ENCODE measurements at regions not wholly inside any gene's neighbourhood (a gene's known extent, or its start where the extent isn't known, plus 50 kb on each side); places are given as distances from the start of the nearest gene placed in this dataset.

DNA sequence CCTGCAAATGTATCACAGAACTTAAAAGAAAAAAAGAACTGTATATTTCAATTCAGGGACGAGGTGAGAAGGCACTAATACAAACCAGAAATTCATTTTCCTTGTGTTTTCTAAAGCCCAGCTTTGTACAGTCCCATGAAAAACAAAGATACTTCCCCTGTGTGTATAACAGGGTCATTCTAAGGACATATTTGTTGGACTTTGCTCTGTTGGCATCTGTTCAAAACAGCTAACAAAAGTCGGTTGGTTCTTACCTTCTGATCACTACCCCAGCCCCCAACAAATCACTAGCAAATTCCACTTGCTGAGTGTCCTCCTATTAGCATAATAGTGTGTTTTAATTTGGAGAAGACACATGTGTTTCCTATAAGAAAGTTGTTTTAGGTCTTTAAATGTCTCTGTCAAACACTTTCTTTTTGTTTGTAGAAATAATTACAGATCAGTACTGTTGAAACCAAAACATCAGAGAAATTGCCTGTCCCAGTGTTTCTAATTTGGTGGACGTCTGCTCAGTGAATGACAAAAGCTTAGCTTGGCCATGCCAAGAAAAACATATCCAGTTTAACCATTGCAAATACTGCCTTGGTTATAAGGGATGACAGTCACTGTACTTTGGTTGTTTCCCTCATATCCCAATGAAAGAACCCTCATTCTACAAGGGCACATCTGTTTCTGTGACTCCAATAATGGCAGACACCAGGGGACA lies 480.5 kb downstream of the EBF1 start:
- no peak for DNase-seq (ENCODE audit: low read depth)
- TF ChIP-seq, protein P1, sequence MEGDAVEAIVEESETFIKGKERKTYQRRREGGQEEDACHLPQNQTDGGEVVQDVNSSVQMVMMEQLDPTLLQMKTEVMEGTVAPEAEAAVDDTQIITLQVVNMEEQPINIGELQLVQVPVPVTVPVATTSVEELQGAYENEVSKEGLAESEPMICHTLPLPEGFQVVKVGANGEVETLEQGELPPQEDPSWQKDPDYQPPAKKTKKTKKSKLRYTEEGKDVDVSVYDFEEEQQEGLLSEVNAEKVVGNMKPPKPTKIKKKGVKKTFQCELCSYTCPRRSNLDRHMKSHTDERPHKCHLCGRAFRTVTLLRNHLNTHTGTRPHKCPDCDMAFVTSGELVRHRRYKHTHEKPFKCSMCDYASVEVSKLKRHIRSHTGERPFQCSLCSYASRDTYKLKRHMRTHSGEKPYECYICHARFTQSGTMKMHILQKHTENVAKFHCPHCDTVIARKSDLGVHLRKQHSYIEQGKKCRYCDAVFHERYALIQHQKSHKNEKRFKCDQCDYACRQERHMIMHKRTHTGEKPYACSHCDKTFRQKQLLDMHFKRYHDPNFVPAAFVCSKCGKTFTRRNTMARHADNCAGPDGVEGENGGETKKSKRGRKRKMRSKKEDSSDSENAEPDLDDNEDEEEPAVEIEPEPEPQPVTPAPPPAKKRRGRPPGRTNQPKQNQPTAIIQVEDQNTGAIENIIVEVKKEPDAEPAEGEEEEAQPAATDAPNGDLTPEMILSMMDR (IDR thresholded peaks at IDR 0.05; ENCODE audit: low read depth, low read length, missing control alignments): no peak
- no peak overlapping the region for H3K4me3 ChIP-seq (ENCODE audit: low read depth, low read length)

DNA sequence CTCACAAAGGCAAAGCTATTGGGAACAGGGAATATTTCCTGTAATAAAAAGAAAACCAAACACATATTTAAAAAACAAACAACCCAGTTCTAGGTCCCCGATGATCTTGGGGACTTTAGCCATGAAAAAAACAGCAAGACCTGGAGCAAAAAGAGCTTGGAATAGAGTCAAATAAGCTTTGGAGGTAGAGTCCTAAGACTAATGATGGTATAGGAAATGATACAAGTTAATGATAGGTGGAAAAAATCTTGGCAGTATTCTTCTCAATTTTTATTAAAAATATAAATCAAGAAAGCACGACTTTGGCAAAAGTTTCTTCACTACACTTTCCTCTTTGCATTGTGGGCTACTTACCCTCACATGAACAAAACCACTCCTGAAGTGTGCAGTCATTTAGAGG lies 481.5 kb downstream of the EBF1 start:
- no peak for DNase-seq (ENCODE audit: low read depth)
- H3K4me3 ChIP-seq (ENCODE audit: low read depth, low read length): no peak overlapping the region
- TF ChIP-seq, protein P1 (IDR thresholded peaks at IDR 0.05; ENCODE audit: low read depth, low read length, missing control alignments): no peak

DNA sequence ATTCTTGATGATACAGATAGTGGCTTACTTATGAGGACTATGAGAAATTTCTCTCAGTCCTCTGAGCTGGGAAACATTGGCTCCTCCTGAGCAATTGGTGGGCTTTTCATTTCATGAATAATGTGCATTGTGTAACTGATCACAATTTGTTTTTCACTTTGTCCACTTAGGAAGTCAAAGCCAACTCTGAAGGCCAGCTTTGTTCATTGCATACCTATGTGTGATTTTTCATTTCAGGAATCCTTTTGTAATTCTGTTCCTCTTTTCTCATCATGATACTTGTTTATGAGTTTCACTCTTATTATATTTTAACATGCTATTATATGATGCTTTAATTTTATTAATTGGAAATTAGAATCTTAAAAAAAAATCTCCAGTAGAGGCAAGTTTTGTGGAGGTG lies 483.0 kb downstream of the EBF1 start:
- H3K4me3 ChIP-seq (ENCODE audit: low read depth, low read length): no peak overlapping the region
- no peak for DNase-seq (ENCODE audit: low read depth)
- TF ChIP-seq, protein P1 (IDR thresholded peaks at IDR 0.05; ENCODE audit: low read depth, low read length, missing control alignments): no peak

DNA sequence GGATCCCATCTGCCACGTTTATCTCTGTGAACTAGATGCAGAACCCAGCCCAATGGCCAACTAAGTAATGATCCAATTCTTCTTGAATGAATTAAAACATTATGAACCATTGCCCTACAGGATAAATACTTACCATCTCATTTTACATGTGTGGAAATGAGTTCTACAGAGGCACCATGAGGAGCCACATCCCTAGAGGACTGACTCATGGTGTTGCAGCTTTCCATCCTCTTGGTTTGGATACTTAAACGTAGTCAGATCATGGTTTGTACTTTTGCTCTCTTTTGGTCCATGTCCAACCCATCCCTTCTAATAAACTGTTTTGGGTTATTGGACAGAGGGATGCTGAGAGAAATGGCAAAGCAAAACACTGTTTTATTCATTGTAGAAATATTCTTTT lies 484.8 kb downstream of the EBF1 start:
- TF ChIP-seq, protein P1 (IDR thresholded peaks at IDR 0.05; ENCODE audit: low read depth, low read length, missing control alignments): no peak
- no peak overlapping the region for H3K4me3 ChIP-seq (ENCODE audit: low read depth, low read length)
- no peak for DNase-seq (ENCODE audit: low read depth)

DNA sequence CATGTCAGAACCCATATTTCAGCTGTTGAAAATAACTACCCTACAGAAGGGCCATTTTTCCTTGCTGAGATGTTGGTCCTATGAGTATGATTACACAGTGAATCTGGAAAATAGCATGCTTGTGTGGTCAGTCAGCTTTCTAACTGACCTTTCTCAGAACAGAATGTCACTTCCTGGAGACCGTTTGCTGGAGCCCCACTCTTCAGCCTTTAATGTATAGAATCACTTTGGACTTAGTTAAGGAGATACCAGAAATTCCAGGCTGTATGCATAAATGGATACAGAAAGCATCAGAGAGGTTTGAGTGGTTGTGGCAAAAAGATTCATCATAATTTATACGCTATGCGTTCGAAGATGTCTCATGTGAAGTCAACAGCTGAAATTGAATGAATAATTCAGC lies 488.1 kb downstream of the EBF1 start:
- TF ChIP-seq, protein P1 (IDR thresholded peaks at IDR 0.05; ENCODE audit: low read depth, low read length, missing control alignments): no peak
- H3K4me3 ChIP-seq (ENCODE audit: low read depth, low read length): no peak overlapping the region
- DNase-seq (ENCODE audit: low read depth): no peak

DNA sequence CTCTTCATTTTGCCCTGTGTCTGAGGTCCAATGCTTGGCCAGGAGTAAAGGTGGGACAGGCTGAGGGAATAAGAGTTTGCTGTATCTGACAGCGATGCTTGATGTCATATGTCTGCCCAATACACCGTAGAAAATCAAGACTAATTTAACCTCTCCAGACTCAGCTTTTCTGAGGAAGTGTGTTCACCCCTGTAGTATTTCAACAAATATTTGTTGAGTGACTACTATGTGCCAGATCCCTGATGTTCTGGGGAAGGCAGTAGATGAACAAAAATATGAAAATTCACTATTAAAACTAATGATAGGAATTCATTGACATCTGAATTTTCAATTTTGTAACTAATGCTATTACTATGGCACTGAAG lies 489.7 kb downstream of the EBF1 start:
- H3K4me3 ChIP-seq (ENCODE audit: low read depth, low read length): no peak overlapping the region
- TF ChIP-seq, protein P1 (IDR thresholded peaks at IDR 0.05; ENCODE audit: low read depth, low read length, missing control alignments): no peak
- no peak for DNase-seq (ENCODE audit: low read depth)

Measured in GM12864 (cell line).